ENCODE measurements at regions not wholly inside any gene's neighbourhood (a gene's known extent, or its start where the extent isn't known, plus 50 kb on each side); places are given as distances from the start of the nearest gene placed in this dataset.

DNA sequence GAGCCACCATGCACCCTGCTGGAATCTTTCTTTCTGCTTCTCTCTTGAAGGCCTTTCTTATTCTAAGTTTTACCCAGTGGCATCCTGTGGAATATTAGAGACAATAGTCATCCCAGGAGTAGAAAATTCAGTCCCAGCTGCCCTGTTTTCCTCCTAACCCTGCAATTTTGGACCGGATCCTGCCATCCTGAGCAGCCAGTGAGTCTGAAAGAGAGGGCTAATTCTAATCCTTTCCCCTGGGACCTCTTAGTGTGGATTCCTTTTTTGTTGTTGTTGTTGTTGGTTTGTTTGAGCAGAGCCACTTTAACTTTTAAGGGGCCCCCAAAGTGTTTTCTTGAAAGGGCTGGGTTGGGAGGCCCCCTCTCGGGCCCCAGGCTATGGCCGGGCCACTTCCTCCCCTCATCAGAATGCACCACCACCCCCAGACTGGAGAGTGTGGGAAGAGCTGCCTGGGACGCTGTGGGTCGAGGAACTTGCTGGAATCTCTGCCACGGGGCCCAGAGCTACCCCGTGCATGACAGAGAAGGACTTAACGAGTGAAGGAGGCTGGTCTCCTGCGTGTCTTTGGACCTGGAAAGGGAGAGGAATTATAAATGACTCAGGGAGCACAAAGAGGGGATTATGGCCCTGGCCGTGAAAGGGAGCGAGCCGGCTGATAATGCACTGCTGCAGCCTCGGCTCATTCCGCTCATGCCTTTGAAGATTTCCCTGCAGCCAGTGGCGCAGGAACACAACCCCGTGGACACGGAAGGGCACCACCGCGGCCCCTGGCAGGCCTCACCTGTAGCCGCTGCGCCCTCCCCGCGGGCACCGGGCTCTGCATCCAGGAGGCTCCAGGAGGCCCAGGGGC lies 81.0 kb upstream of the AKT3 start (continued):
- TF ChIP-seq, protein P1, sequence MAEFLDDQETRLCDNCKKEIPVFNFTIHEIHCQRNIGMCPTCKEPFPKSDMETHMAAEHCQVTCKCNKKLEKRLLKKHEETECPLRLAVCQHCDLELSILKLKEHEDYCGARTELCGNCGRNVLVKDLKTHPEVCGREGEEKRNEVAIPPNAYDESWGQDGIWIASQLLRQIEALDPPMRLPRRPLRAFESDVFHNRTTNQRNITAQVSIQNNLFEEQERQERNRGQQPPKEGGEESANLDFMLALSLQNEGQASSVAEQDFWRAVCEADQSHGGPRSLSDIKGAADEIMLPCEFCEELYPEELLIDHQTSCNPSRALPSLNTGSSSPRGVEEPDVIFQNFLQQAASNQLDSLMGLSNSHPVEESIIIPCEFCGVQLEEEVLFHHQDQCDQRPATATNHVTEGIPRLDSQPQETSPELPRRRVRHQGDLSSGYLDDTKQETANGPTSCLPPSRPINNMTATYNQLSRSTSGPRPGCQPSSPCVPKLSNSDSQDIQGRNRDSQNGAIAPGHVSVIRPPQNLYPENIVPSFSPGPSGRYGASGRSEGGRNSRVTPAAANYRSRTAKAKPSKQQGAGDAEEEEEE (CRISPR knock-in tag; IDR thresholded peaks at IDR 0.05; ENCODE audit: borderline replicate concordance): no peak
- TF ChIP-seq, protein P2, sequence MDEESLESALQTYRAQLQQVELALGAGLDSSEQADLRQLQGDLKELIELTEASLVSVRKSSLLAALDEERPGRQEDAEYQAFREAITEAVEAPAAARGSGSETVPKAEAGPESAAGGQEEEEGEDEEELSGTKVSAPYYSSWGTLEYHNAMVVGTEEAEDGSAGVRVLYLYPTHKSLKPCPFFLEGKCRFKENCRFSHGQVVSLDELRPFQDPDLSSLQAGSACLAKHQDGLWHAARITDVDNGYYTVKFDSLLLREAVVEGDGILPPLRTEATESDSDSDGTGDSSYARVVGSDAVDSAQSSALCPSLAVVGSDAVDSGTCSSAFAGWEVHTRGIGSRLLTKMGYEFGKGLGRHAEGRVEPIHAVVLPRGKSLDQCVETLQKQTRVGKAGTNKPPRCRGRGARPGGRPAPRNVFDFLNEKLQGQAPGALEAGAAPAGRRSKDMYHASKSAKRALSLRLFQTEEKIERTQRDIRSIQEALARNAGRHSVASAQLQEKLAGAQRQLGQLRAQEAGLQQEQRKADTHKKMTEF (CRISPR knock-in tag; IDR thresholded peaks at IDR 0.05): no peak

DNA sequence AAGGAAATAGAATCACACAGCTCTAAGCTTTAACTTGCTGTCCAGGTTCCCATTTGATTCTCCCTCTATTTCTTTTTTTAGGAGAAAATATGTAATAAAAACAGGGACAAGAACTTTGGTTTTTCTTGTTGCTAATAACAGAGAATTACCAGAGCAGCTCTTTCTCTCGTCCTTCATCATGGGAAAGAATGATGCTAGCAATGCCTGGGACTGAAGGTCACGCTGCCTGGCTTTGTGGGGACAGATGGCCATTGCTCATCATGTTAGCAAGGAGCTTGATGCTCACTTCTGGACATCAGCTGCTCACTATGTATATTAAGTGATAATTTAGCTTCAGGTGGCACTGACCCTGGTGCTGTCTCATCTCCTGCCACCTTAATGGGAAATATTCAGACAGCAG lies 77.3 kb upstream of the AKT3 start:
- intact Hi-C loops (cut with micrococcal nuclease; ENCODE audit: unreplicated experiment): no loop called here
- no peaks in the 10 kb centered on the region for H3K36me3 ChIP-seq (replicated peaks in 1 of 2; ENCODE audit: control insufficient read depth in 1 of 2, insufficient read depth in 2 of 2, low read length in 2 of 2)
- CTCF ChIA-PET (ENCODE audit: low intra/inter-chr PET ratio, low total read pairs): no interaction called here
- no peaks in the 10 kb centered on the region for H3K79me2 ChIP-seq (ENCODE audit: insufficient read depth, low read length)
- no peaks in the 10 kb centered on the region for H3K9me3 ChIP-seq (ENCODE audit: low read length)
- H3K9ac ChIP-seq (ENCODE audit: insufficient read depth, low read depth, low read length): no peak overlapping the region
- H3K4me2 ChIP-seq (ENCODE audit: low read depth, low read length): no peak overlapping the region
- no peak for TF ChIP-seq CCAR2 (optimal IDR thresholded peaks at IDR 0.05; ENCODE audit: low read depth, low read length)
- no peak for TF ChIP-seq ZNF782 (CRISPR knock-in tag; IDR thresholded peaks at IDR 0.05; ENCODE audit: borderline replicate concordance)
- no peak for TF ChIP-seq ZNF264 (CRISPR knock-in tag; IDR thresholded peaks at IDR 0.05)
- TF ChIP-seq ZNF331 (CRISPR knock-in tag; IDR thresholded peaks at IDR 0.05): no peak
- TF ChIP-seq, protein P3, sequence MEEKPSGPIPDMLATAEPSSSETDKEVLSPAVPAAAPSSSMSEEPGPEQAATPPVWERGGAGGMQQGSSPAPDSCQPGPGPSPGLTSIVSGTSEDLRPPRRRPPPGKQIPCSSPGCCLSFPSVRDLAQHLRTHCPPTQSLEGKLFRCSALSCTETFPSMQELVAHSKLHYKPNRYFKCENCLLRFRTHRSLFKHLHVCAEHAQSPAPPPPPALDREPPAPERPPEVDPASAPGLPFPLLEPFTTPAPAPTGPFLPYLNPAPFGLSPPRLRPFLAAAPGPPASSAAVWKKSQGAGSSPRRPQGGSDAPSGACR (CRISPR knock-in tag; IDR thresholded peaks at IDR 0.05): no peak
- no peak for TF ChIP-seq RFXAP (CRISPR knock-in tag; IDR thresholded peaks at IDR 0.05; ENCODE audit: borderline replicate concordance)
- TF ChIP-seq ZEB1 (IDR thresholded peaks at IDR 0.05; ENCODE audit: insufficient replicate concordance, low read depth): no peak
- TF ChIP-seq KMT2B (CRISPR knock-in tag; IDR thresholded peaks at IDR 0.05): no peak
- no peak for TF ChIP-seq HES4 (CRISPR knock-in tag; IDR thresholded peaks at IDR 0.05; ENCODE audit: borderline replicate concordance)
- TF ChIP-seq, protein P4, sequence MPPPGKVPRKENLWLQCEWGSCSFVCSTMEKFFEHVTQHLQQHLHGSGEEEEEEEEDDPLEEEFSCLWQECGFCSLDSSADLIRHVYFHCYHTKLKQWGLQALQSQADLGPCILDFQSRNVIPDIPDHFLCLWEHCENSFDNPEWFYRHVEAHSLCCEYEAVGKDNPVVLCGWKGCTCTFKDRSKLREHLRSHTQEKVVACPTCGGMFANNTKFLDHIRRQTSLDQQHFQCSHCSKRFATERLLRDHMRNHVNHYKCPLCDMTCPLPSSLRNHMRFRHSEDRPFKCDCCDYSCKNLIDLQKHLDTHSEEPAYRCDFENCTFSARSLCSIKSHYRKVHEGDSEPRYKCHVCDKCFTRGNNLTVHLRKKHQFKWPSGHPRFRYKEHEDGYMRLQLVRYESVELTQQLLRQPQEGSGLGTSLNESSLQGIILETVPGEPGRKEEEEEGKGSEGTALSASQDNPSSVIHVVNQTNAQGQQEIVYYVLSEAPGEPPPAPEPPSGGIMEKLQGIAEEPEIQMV (CRISPR knock-in tag; IDR thresholded peaks at IDR 0.05; ENCODE audit: low read depth): no peak
- no peak for TF ChIP-seq ZNF3 (CRISPR knock-in tag; IDR thresholded peaks at IDR 0.05)
- no peak for TF ChIP-seq ZMYM2 (CRISPR knock-in tag; IDR thresholded peaks at IDR 0.05)
- TF ChIP-seq NFIB (CRISPR knock-in tag; IDR thresholded peaks at IDR 0.05; ENCODE audit: borderline replicate concordance): no peak
- TF ChIP-seq SKI (IDR thresholded peaks at IDR 0.05; ENCODE audit: partially characterized antibody): no peak
- no peak for TF ChIP-seq ADNP (CRISPR knock-in tag; IDR thresholded peaks at IDR 0.05)
- no peak for TF ChIP-seq TGIF2 (CRISPR knock-in tag; IDR thresholded peaks at IDR 0.05)
- TF ChIP-seq MXD4 (CRISPR knock-in tag; IDR thresholded peaks at IDR 0.05): no peak
- no TSS peak for BruUV-seq (replicated peaks)
- in situ Hi-C loops (cut with HindIII; ENCODE audit: extremely low pct_ligation_motif_present, low pct_unique_long_range_greater_than_20kb): no loop called here
- FAIRE-seq (no peak), DNase-seq (ENCODE audit: low spot score) (no peak), ATAC-seq (no peak)
- 2% methylated on average over 2 of the region's 2 CpGs for WGBS (ENCODE audit: low lambda C conversion rate)
- POLR2A ChIA-PET: no interaction called here
- H3K4me3 ChIP-seq (replicated peaks in 1 of 3; ENCODE audit: insufficient read depth in 1 of 3, low read depth in 2 of 3, low read length in 3 of 3): no peak overlapping the region
- no peak overlapping the region for H2AFZ ChIP-seq (ENCODE audit: low read length)
- no peaks in the 10 kb centered on the region for H4K20me1 ChIP-seq (ENCODE audit: insufficient read depth, low read length)
- H3K4me1 ChIP-seq (ENCODE audit: insufficient read depth, low read length): no peaks in the 10 kb centered on the region
- H3K27me3 ChIP-seq (ENCODE audit: control insufficient read depth in 1 of 2, insufficient read depth in 2 of 2, low read length in 2 of 2): peaks cover 0 to 15% of the 10 kb centered on the region in 2 experiments; a peak in 2 of 5 replicates
- no peak overlapping the region for H3K27ac ChIP-seq (ENCODE audit: extremely low read length, insufficient read depth, low read length)

Data from HepG2 (cell line).